NCI-H187 (cell line): ENCODE measurements at regions not wholly inside any gene's neighbourhood (a gene's known extent, or its start where the extent isn't known, plus 50 kb on each side); places are given as distances from the start of the nearest gene placed in this dataset.

Source experiments
- DNase-seq, 2 experiments: peaks; one replicate each; lab custom pipeline; 2025; lab: John Stamatoyannopoulos, UW

DNA sequence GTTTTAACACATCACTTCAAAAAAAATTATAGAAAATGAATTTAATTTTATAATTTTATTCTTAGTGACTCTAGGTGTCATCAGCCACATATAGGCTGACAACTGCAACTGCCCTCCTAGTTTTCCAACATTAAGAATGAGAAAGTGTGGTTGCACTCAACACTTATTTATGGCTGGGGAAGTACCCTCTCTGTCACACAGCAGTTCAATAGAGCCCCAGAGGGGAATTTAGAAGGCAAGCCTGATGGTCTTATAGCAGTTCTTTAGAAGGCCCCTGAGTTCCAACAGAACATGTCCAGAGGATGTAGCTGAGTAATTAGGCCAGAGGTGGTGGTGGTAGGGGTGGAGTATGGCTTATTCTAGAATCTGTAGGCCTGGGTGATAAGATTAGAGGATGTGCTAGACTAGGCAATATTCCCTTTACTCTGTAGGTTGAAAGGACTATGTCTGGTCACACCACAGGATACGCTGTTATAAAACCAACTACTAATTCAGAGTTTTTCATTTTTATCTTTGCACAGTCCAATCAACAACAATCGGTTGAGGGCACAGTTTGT, 226.5 kb upstream of the CITED2 start:
- DNase-seq, result no peak

DNA sequence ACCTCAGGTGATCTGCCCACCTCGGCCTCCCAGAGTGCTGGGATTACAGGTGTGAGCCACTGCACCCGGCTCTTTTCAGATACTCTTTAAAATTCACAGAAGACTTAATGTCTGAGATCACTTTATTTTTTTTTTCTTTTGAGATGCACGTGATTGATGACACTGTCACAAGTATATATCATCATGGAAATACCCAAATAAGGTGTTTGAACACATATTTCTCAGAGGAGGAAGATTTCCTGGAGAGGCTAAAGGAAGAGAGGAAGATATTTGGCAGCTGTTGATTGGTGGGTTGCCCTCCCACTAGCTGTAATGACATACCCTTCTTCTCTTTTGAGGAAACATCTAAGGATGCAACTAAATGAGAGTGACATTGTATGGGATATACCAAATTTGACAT, 225.9 kb upstream of the CITED2 start:
- DNase-seq, result no peak

GRCh38 chr6:139597771-139598755, 223.6 kb upstream of the CITED2 start:
- no peak for DNase-seq

GRCh38 chr6:139597087-139597763, 222.8 kb upstream of the CITED2 start:
- DNase-seq, result no peak

DNA sequence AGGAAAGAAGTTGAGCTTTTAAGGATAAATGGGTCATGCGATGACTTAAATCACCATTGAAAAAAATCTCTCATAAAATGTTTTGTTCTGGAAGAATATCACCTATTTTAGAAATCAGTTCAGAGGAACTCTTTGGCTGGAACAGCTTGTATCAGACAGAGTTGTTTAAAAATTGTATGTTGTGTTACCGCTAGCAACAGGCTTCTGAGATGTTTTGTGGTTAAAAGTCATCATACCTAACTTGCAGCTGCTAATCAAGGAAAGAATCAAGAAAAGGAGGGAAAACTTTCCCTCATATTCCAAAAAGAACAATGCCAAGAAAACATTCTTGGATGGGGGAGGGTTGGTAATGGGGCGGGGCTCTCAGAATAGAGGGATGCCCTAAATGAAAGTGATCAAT, 220.7 kb upstream of the CITED2 start:
- no peak for DNase-seq

DNA sequence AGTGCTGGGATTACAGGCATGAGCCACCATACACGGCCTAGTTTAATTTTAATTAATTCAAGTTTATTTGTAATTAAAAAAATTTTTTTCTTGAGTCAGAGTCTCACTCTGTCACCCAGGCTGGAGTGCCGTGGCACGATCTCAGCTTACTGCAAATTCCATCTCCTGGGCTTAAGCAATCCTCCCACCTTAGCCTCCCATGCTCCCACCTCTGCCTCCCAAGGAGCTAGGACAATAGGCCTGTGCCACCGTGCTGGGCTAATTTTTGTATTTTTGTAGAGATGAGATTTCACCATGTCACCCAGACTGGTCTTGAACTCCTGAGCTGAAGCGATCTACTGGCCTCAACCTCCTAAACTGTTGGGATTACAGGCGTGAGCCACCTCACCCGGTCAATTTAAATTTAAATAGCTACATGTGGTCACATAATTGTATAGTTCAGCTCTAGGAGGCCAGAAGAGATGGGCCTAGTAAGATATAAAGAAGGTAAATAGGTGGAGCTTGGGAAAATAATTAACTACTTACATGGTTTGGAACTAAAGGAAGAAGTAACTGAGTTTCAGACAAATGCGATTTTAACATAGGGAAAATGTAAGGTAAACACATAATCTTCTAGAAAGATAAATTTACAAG, 220.0 kb upstream of the CITED2 start:
- no peak for DNase-seq

DNA sequence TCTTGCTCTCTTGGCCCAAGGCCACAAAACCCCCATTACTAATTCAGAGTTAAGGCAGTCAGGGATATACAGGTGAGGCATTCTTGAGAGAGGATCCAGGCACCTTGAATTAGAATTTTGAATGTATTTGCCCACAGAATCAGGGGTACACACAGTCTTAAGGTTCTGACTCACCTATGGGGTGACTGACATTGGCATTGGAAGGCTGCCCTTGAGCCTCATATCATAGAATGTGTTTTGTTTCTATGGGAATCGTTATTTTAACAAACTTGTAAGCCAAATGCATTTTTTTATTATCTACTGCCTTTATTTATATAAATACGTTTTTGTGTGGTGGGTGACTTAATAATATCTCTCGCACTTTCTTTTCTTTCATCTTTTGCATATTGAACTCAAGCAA, 218.6 kb upstream of the CITED2 start:
- no peak for DNase-seq

GRCh38 chr6:139592011-139592410, 217.6 kb upstream of the CITED2 start:
- no peak for DNase-seq

DNA sequence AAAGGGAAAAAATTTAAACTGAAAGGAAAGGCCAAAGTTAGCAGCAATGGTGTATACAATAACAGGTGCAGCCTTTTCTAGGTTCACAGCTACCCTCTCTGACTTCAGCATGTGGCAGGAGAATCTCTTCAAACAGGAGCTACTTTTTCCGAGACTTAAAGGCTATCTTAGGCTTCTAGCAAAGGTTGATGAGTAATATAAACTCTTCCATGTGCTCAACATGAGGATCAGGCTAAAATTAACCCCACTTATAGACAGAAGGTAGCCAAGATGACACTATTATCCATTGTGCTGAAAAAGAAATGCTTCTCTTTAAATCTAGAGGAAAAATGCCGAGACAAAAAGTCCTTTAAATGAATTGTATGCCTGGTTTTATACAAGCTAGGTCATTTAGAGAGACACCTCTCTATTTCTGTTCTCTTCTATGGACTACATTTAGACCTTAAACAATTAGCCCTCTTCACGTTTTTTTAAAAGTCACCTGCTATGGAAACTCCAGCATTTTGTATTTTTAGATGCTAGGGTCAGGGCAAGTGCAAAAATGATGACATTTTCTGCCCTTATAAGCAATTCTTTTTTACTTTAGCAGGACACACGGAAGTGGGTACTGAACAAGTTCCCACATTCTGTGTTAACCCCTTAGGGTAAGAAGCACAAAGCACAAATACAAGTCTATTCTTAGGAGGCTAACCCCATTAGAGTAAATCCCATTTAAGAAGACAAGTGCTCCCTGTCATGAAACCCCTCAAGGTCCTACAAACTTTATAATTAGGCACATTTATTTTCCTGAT, 216.8 kb upstream of the CITED2 start:
- DNase-seq, result no peak

DNA sequence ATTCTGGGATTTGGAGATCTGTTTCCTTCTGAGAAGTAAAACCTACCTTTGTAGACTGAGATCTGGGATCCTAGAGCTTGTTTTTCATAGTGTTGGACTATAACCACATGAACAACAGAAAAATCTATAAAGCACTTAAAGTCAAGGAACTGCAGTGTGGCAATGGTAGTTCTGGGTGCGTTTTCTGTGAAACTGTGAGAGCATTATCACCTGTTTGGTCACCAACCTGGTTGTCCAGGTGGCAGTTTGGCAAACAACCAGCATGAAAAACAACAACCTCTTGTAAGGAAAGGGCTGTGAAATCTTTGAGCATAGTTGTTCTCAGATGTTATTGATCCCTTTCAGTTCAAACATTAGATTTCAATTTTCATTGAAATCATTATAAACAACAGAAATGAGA, 215.8 kb upstream of the CITED2 start:
- no peak for DNase-seq

DNA sequence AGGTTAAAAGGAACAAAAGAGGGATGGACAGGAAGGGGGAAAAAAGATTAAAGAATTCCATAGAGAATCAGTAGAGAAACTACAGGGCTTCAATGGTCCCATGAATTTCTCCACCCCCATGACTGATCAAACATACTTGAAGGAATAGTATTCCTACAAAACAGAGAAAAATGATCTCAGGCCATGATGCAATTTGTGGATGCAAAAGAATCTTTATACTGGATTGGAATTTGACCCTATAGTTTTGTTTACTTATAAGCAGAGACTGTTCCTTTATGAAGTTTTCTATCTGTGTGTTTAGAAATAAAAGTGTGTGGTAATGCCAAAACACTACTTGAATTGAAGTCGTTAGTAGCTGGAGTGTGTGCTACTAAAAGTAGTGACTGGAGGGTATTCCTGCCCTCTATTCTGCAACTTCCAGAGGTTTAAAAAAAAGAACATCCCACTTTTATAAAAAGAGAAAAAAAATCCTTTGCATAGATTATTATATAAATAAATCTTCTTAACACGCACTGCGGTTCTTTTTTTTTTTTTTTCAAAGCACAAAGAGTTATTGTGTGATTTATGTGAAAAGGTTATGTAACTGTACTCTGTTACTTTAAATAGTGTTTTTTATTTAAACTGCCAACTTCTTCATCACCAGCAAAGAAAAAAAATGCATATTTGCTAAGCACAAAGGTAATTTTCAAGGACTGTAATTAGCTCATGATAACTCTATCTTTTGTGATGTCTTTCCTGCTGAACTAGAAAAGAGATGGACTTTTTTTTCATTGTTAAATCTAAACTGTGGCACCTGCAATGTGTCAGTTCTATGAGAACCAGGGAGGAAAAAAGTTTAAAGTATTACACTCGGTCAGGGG, 214.5 kb upstream of the CITED2 start:
- no peak for DNase-seq

DNA sequence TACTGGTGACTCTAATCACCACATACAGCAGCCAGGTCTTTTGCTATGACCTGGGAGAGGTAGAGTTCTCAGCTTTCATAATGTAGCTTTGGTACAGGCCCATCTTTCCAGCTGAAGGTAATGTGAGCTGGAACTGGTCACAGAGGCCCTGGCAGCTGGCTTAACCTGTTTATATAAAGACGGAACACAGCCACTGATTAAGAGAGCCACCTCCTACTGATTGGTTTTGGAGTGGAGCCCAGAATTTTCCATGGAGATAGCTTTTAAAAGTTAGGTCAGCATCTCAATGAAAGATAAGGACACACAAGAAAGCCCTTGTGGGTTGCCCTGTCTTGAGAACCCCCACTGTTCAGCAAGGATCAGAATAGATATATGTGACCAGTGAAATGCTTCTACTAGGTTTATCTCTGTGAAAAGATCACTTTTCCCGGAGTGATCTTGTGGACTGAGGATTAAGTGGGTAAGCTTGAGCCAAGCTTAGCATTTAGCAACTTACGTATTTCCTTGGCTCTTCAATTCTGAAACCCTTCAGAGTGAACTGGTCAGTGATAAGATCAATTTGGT, 213.7 kb upstream of the CITED2 start:
- peak; percentile 17 to 27 for DNase-seq

DNA sequence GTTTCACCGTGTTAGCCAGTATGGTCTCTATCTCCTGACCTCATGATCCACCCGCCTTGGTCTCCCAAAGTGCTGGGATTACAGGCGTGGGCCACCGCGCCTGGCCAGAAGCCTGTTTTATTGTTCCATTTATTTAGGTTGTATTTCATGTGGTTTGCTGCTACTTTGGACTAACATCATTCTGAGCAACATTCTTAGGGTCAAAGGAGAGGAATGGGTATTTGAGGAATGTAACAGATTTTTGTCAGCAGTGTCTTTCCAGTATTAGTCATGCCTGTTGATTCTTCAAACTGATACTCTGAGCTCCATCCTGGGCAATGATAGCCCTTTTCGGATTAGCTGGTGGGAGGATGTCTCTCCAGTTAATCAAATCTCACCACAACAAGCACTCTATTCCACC, 213.0 kb upstream of the CITED2 start:
- DNase-seq, result no peak

- no peak for DNase-seq
Observed at GRCh38 chr6:139586273-139586672, 211.8 kb upstream of the CITED2 start.

DNA sequence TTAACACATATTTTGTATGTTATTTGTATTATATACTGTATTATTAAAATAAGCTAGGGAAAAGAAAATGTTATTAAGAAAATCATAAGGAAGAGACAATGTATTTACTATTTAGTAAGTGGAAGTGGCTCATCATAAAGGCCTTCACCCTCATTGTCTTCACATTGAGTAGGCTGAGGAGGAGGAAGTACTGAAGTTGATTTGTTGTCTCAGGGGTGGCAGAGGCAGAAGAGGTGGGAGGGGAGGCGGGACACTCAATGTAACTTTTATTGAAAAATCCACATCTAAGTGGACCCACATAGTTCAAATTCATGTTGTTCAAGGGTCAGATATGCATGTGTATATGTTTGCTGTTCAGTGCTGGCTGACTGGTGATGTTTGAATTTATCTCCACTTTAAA, 210.2 kb upstream of the CITED2 start:
- no peak for DNase-seq

DNA sequence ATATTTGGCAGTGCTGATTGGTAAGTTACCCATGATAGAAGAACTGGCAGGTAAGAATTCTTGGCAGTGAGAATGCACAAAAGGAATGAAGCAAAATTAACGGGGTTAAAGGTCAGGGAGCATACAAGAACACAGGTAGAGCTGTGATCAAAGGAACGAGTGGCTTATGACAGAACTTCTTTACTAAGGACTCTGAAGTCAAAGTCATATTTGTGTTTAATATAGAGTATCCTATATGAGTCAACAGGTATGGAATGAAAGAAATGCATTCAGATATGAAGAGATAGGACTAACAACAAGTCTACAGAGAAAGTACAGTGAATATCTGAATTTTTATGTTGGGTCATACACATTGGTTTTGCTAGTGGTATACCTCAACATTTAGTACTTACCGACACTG, 209.0 kb upstream of the CITED2 start:
- no peak for DNase-seq

DNA sequence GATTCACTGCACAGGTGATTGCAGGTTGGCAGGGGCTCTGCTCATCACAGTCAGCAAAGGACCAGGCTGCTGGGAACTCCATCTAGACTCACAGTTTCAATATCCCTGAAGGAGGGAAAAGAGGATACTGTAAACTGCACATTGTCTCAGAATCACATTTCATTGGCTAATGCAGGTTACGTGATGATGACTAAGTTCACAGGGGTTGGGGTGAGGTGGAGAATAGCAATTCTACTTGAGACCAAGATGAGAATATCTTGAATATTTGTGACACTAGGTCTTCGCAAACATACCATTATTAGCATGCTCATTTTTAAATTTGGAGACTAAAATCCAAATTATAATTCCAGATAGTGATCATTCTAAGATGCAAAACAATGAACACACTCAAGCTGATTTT, 208.5 kb upstream of the CITED2 start:
- no peak for DNase-seq

- no peak for DNase-seq
Observed at GRCh38 chr6:139581485-139581865, 207.0 kb upstream of the CITED2 start.

DNA sequence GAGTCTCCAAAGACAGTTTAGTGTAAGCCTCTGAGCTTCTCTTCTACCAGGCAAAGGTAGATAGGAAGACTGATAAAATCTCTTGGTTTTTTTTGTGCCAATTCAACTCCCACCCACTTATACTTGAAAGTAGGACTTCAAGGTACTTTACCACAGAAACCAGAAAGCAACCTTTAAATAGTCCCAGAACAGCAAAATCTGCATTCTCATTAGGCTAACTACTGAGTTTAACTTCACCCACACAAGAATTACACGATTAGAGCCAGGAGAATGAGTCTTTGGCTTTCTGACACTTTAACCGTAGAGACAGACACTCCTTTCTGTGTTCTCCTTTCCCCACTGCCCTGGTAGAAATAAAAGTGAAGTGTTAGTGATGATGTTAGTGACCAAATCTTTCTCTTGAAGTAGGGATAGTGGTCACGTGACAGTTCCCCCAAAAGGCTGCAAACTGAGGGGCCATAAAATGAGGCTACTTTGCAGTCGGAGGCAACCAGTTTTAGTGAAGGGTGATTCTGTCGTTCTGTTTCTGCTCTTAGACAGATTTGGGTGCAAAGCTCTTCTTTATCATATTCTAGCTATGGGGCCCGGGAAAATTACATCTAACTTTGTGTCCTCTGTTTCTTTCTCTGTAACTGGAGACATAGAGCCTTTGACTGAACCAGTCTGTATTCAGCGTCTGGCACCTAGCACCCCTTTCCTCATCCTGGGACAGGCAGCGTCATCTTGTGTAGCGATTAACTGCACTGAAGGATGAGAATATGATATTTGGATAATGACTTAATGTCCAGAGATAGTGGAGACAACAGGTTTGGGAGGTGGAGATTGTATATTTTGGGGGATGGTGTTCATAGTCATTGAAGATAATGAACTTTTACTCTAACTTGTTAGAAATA, 206.4 kb upstream of the CITED2 start:
- no peak for DNase-seq
